Sigmoid colon (tissue), 6 donors: ENCODE measurements at regions not wholly inside any gene's neighbourhood (a gene's known extent, or its start where the extent isn't known, plus 50 kb on each side); places are given as distances from the start of the nearest gene placed in this dataset.

Source experiments
- DNase-seq: peaks from one replicate; pipeline ENCODE4 v3.0.0-alpha.2; 2019
- H3K27ac ChIP-seq, 4 donors: fragments of 200-600 bp; sonication (generic); one replicate each; pipeline ENCODE4 v1.5.1; 2016 to 2019; ENCODE audit warnings: mild to moderate bottlenecking in 1 of 4
- H3K27me3 ChIP-seq, 3 donors: fragments of 200-600 bp; sonication (generic); one replicate each; pipeline ENCODE4 v1.5.1; 2019; ENCODE audit warnings: mild to moderate bottlenecking in 1 of 3
- H3K36me3 ChIP-seq, 4 donors: fragments of 200-600 bp; sonication (generic); one replicate each; pipeline ENCODE4 v1.5.1; 2016 to 2019
- H3K4me1 ChIP-seq, 4 donors: fragments of 200-600 bp; sonication (generic); one replicate each; pipeline ENCODE4 v1.5.1; 2017 to 2019
- H3K4me3 ChIP-seq, 4 donors: fragments of 200-600 bp; sonication (generic); one replicate each; pipeline ENCODE4 v1.5.1; 2017 to 2019; ENCODE audit warnings: mild to moderate bottlenecking in 2 of 4, moderate library complexity in 1 of 4
- H3K9me3 ChIP-seq, 4 donors: fragments of 200-600 bp in 3 of 4; sonication (generic) in 3 of 4; one replicate each; pipeline versions ENCODE4 v1.5.1 to v1.6.1; 2013 to 2019
- EP300 ChIP-seq, 4 donors: sonication (generic); formaldehyde crosslinking; IDR thresholded peaks; one replicate each; pipeline ENCODE4 v1.6.1; 2017; ENCODE audit warnings: antibody characterized with exemption in 4 of 4
- POLR2A ChIP-seq, 2 donors: fragments of 450-650 bp; IDR thresholded peaks; one replicate each; pipeline ENCODE4 v1.6.1; 2016; ENCODE audit warnings: antibody characterized with exemption in 2 of 2, mild to moderate bottlenecking in 2 of 2, moderate library complexity in 2 of 2
- POLR2AphosphoS5 ChIP-seq, 4 donors: sonication (generic); formaldehyde crosslinking; IDR thresholded peaks; one replicate each; pipeline ENCODE4 v1.6.1; 2017; ENCODE audit warnings: antibody characterized with exemption in 4 of 4
- WGBS, 2 donors: extraction: QIAGEN DNeasy Blood & Tissue Kit; methylation state at CpG; one replicate each; pipeline ENCODE4 v1.1.7; 2013; 5-methylcytosine and 5-hydroxymethylcytosine counted together
- intact Hi-C: fragments of 100-400 bp; cut with DNase I; formaldehyde crosslinking; loops from one replicate; pipeline ENCODE4 v1.15.1; 2023
- TF ChIP-seq, protein P1 (sequence below), 4 experiments: fragments of 450-650 bp in 3 of 4; fragments of 200-600 bp in 1 of 4; IDR thresholded peaks; one replicate each; pipeline ENCODE4 v1.5.1; 2016 to 2019; ENCODE audit warnings: antibody characterized with exemption in 4 of 4, mild to moderate bottlenecking in 3 of 4, moderate library complexity in 2 of 4
- donor health status: healthy with polysubstance abuse.
- donor health status: healthy.

DNA sequence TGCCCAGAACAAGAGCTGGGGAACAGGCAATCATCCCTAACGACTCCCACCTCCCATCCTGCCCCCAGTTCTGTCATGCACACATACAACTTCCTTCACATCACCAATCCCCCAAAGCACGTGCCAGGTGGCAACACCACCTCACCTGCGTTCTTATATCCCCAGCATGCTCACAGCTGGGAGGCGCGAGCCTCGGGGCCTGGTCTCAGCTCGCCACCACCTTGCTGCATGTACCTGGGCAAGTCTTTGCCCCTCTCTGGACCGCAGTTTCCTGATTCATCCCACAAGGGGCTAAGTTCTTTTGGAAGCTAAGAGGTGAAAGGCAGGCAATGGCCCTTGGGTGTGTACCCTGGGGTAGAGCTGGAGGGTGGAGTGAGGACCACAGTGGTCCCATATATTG, 119.2 kb upstream of the PJA1 start:
- peaks cover 0 to 30% (median 16%) of the 10 kb centered on the region in 4 donors for H3K4me1 ChIP-seq
- WGBS, 2 donors = 91% methylated on average over 8 of the region's 8 CpGs
- H3K27ac ChIP-seq = peak overlapping the region in 2 of 4 donors; percentile 68 to 73
- TF ChIP-seq EP300 (IDR thresholded peaks at IDR 0.05) (no peak), POLR2A (IDR thresholded peaks at IDR 0.05) (no peak), POLR2AphosphoS5 (IDR thresholded peaks at IDR 0.05) (no peak)
- TF ChIP-seq, protein P1, sequence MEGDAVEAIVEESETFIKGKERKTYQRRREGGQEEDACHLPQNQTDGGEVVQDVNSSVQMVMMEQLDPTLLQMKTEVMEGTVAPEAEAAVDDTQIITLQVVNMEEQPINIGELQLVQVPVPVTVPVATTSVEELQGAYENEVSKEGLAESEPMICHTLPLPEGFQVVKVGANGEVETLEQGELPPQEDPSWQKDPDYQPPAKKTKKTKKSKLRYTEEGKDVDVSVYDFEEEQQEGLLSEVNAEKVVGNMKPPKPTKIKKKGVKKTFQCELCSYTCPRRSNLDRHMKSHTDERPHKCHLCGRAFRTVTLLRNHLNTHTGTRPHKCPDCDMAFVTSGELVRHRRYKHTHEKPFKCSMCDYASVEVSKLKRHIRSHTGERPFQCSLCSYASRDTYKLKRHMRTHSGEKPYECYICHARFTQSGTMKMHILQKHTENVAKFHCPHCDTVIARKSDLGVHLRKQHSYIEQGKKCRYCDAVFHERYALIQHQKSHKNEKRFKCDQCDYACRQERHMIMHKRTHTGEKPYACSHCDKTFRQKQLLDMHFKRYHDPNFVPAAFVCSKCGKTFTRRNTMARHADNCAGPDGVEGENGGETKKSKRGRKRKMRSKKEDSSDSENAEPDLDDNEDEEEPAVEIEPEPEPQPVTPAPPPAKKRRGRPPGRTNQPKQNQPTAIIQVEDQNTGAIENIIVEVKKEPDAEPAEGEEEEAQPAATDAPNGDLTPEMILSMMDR (IDR thresholded peaks at IDR 0.05) = no peak
- H3K27me3 ChIP-seq = peaks cover 0 to 2% (median 0%) of the 10 kb centered on the region in 3 donors
- no peaks in the 10 kb centered on the region for H3K9me3 ChIP-seq
- DNase-seq = no peak
- no peaks in the 10 kb centered on the region for H3K36me3 ChIP-seq
- no peak overlapping the region for H3K4me3 ChIP-seq
- intact Hi-C loops = loop anchor here (2.0 kb wide), 2 partner anchors 120 to 456 kb away; partner anchors contain the start of genes EFNB1 and PJA1

DNA sequence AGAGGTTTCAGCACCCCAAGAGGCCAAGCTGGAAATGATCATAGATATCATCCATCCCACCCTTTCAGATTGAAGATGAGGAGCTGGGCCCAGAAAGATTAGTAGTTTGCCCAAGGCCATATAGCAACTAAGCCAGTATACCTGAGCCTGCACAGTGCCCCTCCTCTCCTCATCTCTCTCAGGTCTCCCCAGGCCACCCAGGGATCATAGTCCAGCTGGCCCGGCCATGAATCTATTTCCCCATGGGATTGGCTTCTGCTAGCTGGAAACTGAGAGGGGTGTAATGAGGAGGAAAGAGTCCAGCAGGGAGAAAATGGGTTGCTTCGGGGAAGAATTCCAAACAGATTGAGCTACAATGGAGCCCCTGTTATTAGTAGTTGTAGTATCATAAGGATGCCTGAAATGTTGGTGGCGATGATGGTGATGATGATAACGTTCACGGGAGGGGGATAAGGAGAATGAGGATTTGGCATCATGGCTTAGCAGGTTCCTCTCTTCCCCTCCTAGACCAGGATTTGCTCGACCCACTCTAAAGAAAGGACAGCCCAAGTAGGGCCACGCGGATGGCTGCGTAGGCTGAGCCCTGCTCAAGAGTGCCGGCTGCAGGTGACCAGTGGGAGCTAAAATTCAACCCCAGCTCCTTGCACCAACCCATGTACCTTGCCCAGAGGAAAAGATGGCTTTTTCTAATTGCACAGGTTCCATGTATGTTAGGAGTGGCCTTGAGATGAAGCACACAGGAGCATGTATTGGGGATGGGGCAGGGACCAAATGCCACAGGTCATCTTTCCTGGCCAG, 117.8 kb upstream of the PJA1 start:
- intact Hi-C loops = no loop called here

DNA sequence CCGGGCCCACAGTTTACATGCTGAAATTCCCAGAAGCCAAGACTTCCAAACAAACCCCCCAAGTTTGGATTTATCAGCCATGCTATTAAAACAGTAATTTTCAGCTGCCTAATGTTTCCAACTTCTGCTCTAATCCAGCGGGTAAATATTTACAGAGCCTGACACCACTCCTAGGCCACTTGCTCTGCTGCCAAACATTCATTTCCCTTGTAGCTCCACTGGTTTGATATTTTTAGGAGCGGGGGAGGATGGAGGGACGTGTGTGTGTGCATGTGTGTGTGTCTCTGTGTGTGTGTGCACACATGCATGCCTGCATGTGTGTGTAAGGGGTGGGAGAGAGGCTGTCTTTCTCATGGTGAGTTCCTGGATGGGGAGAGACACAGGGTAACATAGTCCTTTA, 115.7 kb upstream of the PJA1 start:
- intact Hi-C loops = no loop called here
- no peaks in the 10 kb centered on the region for H3K9me3 ChIP-seq
- no peaks in the 10 kb centered on the region for H3K36me3 ChIP-seq
- TF ChIP-seq POLR2AphosphoS5 (IDR thresholded peaks at IDR 0.05) = no peak
- 10 to 39% methylated on average over 4 of the region's 4 CpGs for WGBS, 2 donors
- peaks cover 0 to 46% (median 23%) of the 10 kb centered on the region in 4 donors for H3K4me1 ChIP-seq
- no peak overlapping the region for H3K4me3 ChIP-seq
- H3K27me3 ChIP-seq = no peaks in the 10 kb centered on the region
- peak overlapping the region; percentile 3 to 42 (median 26) for H3K27ac ChIP-seq
- no peak for DNase-seq

More for the DNA sequence above, 117.8 kb upstream of the PJA1 start:
- peaks cover 0 to 38% (median 24%) of the 10 kb centered on the region in 4 donors for H3K4me1 ChIP-seq
- H3K27me3 ChIP-seq = no peaks in the 10 kb centered on the region
- no peak overlapping the region for H3K27ac ChIP-seq
- WGBS, 2 donors = 78% methylated on average over 10 of the region's 10 CpGs
- no peaks in the 10 kb centered on the region for H3K9me3 ChIP-seq
- H3K36me3 ChIP-seq = no peaks in the 10 kb centered on the region
- H3K4me3 ChIP-seq = no peak overlapping the region
- no peak for TF ChIP-seq EP300 (IDR thresholded peaks at IDR 0.05)
- TF ChIP-seq POLR2AphosphoS5 (IDR thresholded peaks at IDR 0.05) = no peak
- TF ChIP-seq, protein P1 (IDR thresholded peaks at IDR 0.05) = no peak
- no peak for TF ChIP-seq POLR2A (IDR thresholded peaks at IDR 0.05)
- DNase-seq = no peak

DNA sequence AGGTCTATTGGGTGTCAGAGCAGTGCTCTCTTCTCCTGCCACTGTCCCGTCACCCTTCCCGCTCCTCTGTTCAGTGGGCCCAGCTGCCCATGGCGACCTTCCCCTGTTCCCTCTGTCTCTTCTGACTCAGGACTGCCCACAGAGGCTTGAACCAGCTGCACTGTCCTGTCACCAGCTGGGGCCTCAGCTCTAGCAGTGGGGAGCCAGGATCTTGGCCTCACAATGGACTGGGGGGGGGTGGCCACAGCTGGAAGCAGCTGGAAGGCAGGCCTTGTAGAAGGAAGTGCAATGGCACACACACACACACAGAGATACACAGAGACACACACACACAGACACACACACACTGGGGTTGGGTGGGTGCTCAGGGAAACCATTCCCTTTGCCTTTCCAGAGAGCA, 114.0 kb upstream of the PJA1 start:
- DNase-seq = no peak
- Histone ChIP-seq H3K4me3 (no peak overlapping the region), H3K27me3 (no peaks in the 10 kb centered on the region), H3K27ac (no peak overlapping the region), H3K4me1 (peaks cover 0 to 41% (median 17%) of the 10 kb centered on the region in 4 donors), H3K9me3 (no peaks in the 10 kb centered on the region), H3K36me3 (no peaks in the 10 kb centered on the region)
- intact Hi-C loops = loop anchor here (5.0 kb wide), 1 partner anchor 42 kb away; no protein-coding TSS in a partner anchor
- WGBS, 2 donors = 80 to 88% methylated on average over 3 of the region's 3 CpGs
- TF ChIP-seq POLR2A (IDR thresholded peaks at IDR 0.05) (no peak), EP300 (IDR thresholded peaks at IDR 0.05) (no peak), POLR2AphosphoS5 (IDR thresholded peaks at IDR 0.05) (no peak)
- TF ChIP-seq, protein P1 (IDR thresholded peaks at IDR 0.05) = no peak

DNA sequence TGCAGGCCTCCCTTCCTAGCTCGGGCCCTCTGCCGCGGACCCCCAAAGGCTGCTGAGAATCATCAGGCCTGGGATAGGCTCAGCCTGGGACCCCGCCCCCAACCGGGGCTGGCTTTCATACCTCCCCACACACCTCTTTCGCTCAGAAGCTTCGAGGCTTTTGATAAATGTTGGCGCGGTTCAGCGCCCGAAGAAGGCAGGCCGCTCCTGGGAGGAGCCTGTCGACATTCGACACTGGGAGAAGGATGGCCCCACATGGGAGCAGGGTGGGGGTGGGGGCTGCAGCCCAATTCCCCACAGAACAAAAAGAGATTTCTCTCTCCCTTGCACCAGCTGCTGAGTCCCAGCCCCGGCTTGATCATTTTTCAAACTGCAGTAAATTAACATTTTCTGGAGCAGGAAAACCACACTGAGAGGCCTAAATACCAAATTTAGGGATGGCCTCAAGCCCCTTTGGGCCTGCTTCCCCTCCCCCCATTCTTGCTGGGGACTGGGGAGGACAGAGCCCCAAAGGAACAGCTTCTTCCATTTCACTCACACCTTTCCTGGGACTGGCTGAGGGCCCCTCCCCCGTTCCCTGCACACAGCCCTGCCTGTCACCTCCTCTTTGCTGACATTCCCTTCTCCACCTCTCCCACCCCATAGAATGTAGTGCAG, 112.9 kb upstream of the PJA1 start:
- no peak overlapping the region for H3K4me3 ChIP-seq
- peak overlapping the region in 1 of 4 donors; percentile 16 for H3K27ac ChIP-seq
- TF ChIP-seq EP300 (IDR thresholded peaks at IDR 0.05) = no peak
- TF ChIP-seq POLR2AphosphoS5 (IDR thresholded peaks at IDR 0.05) = no peak
- TF ChIP-seq POLR2A (IDR thresholded peaks at IDR 0.05) = no peak
- TF ChIP-seq, protein P1 (IDR thresholded peaks at IDR 0.05) = no peak
- H3K36me3 ChIP-seq = no peaks in the 10 kb centered on the region
- H3K27me3 ChIP-seq = no peaks in the 10 kb centered on the region
- 51 to 74% methylated on average over 16 of the region's 16 CpGs for WGBS, 2 donors
- intact Hi-C loops = loop anchor here (5.0 kb wide), 1 partner anchor 41 kb away; no protein-coding TSS in a partner anchor
- no peaks in the 10 kb centered on the region for H3K9me3 ChIP-seq
- H3K4me1 ChIP-seq = peaks cover 0 to 41% (median 17%) of the 10 kb centered on the region in 4 donors
- DNase-seq = no peak
